Heart right ventricle (tissue), 16 donors: ENCODE measurements at regions not wholly inside any gene's neighbourhood (a gene's known extent, or its start where the extent isn't known, plus 50 kb on each side); places are given as distances from the start of the nearest gene placed in this dataset.

Source experiments
- ATAC-seq, 8 donors: fragments of 200-7000 bp; cut with Tn5 transposase; one replicate each; pipeline ENCODE4 v1.9.1; 2020; ENCODE audit warnings: mild to moderate bottlenecking in 8 of 8, moderate library complexity in 8 of 8, moderate number of reproducible peaks in 1 of 8
- DNase-seq, 2 donors: peaks; one replicate each; pipeline ENCODE4 v3.0.0-alpha.2; 2020
- H3K27ac ChIP-seq, 10 donors: fragments of 200-600 bp; sonication (generic) in 2 of 10; one replicate each; pipeline versions ENCODE4 v1.5.0 to v1.8.0; 2020 to 2022; ENCODE audit warnings: mild to moderate bottlenecking in 3 of 10
- H3K27me3 ChIP-seq, 7 donors: fragments of 200-600 bp; one replicate each; pipeline ENCODE4 v1.8.0; 2021 to 2022; ENCODE audit warnings: mild to moderate bottlenecking in 2 of 7
- H3K36me3 ChIP-seq, 9 donors: fragments of 200-600 bp; sonication (generic) in 1 of 9; one replicate each; pipeline versions ENCODE4 v1.5.0 to v1.8.0; 2020 to 2022; ENCODE audit warnings: mild to moderate bottlenecking in 2 of 9
- H3K4me1 ChIP-seq, 9 donors: fragments of 200-600 bp; sonication (generic) in 1 of 9; one replicate each; pipeline versions ENCODE4 v1.5.0 to v1.8.0; 2020 to 2022; ENCODE audit warnings: mild to moderate bottlenecking in 4 of 9
- H3K4me3 ChIP-seq, 10 donors: fragments of 200-600 bp; sonication (generic) in 2 of 10; one replicate each; pipeline versions ENCODE4 v1.5.0 to v1.8.0; 2020 to 2022; ENCODE audit warnings: mild to moderate bottlenecking in 7 of 10, moderate library complexity in 2 of 10
- H3K9me3 ChIP-seq, 11 donors: fragments of 200-600 bp in 10 of 11; sonication (generic) in 2 of 11; one replicate each; pipeline versions ENCODE4 v1.5.0 to v1.8.0; 2013 to 2022; ENCODE audit warnings: mild to moderate bottlenecking in 2 of 11, control low read depth in 1 of 11, moderate library complexity in 1 of 11
- CTCF ChIP-seq, 9 donors: fragments of 200-600 bp; sonication (generic) in 2 of 9; IDR thresholded peaks; one replicate each; pipeline versions ENCODE4 v1.5.0 to v1.8.0; 2021 to 2022; ENCODE audit warnings: antibody characterized with exemption in 9 of 9, mild to moderate bottlenecking in 5 of 9, moderate library complexity in 1 of 9
- WGBS, 2 donors: extraction: QIAGEN DNeasy Blood & Tissue Kit; methylation state at CpG; one replicate each; pipeline ENCODE4 v1.1.7; 2013; ENCODE audit warnings: inconsistent platforms in 1 of 2; 5-methylcytosine and 5-hydroxymethylcytosine counted together
- intact Hi-C, 10 donors: fragments of 100-400 bp; cut with DNase I; formaldehyde crosslinking; loops; one replicate each; pipeline versions ENCODE4 v1.11.1 to v1.14.2; 2022
- donor health status: Arrhythmogenic right ventricular cardiomyopathy.
- donor health status: ischemic (EF 13 %, LVEDD 7.1; RV severe dilation, severe dysfunction).
- donor health status: healthy with polysubstance abuse.
- donor health status: DM: no; HTN: yes; CAD: no.
- donor health status: DM: no; HTN: no; CAD: no.
- donor health status: ischemic (EF 25% LVEDD 6.9; RV normal size, moderate dysfunction).
- donor health status: ischemic (EF 25% LVEDD 5.7; RV mildly dilated, moderate dysfunction).
- donor health status: healthy.
- donor health status: DM: yes; HTN: yes; CAD: no.
- donor health status: Ischemic cardiomyopathy.
- donor health status: ischemic (EF 35%, LVEDD 5.7; RV mildly dilated, moderate dysfunction).
- donor health status: nonischemic (EF 11% LVEDD 7.7; RV severe dilation, severe dysfunction).
- donor health status: DM: yes; HTN: yes; CAD: no.
- donor health status: PGD.
- donor health status: ischemic (EF 29% LVEDD 5.4; RV normal size, mild dysfunction).
- donor health status: nonischemic (EF 23%, LVEDD 6.1; RV moderate dilation, normal function).

- DNase-seq, result no peak
- no peak for TF ChIP-seq CTCF (IDR thresholded peaks at IDR 0.05)
- Histone ChIP-seq H3K4me3 (no peak overlapping the region), H3K27ac (no peak overlapping the region), H3K36me3 (no peaks in the 10 kb centered on the region), H3K9me3 (peaks cover 0 to 19% (median 0%) of the 10 kb centered on the region in 11 donors), H3K27me3 (no peaks in the 10 kb centered on the region), H3K4me1 (no peaks in the 10 kb centered on the region)
- 52 to 67% methylated on average over 5 of the region's 5 CpGs for WGBS, 2 donors
- ATAC-seq, result no peak
- intact Hi-C loops, result no loop called here
Measured at GRCh38 chr11:23846902-23847422, 649.9 kb upstream of the LUZP2 start.

- no peaks in the 10 kb centered on the region for H3K36me3 ChIP-seq
- intact Hi-C loops, result no loop called here
- H3K27ac ChIP-seq, result no peak overlapping the region
- DNase-seq (no peak), ATAC-seq (no peak)
- H3K27me3 ChIP-seq, result no peaks in the 10 kb centered on the region
- no peaks in the 10 kb centered on the region for H3K4me1 ChIP-seq
- no peaks in the 10 kb centered on the region for H3K9me3 ChIP-seq
- H3K4me3 ChIP-seq, result no peak overlapping the region
- TF ChIP-seq CTCF (IDR thresholded peaks at IDR 0.05), result no peak
- 57 to 64% methylated on average over 1 of the region's 1 CpG for WGBS, 2 donors
Measured at GRCh38 chr11:23851216-23851615, 645.6 kb upstream of the LUZP2 start.

GRCh38 chr11:23856654-23857053 is 640.2 kb upstream of the LUZP2 start:
- ATAC-seq, result no peak

GRCh38 chr11:23859087-23859486 is 637.8 kb upstream of the LUZP2 start:
- Histone ChIP-seq H3K36me3 (no peaks in the 10 kb centered on the region), H3K4me1 (no peaks in the 10 kb centered on the region), H3K27me3 (no peaks in the 10 kb centered on the region), H3K4me3 (no peak overlapping the region), H3K9me3 (no peaks in the 10 kb centered on the region), H3K27ac (no peak overlapping the region)
- intact Hi-C loops, result no loop called here
- DNase-seq (no peak), ATAC-seq (no peak)
- TF ChIP-seq CTCF (IDR thresholded peaks at IDR 0.05), result no peak

More at GRCh38 chr11:23856654-23857053, 640.2 kb upstream of the LUZP2 start:
- Histone ChIP-seq H3K27me3 (no peaks in the 10 kb centered on the region), H3K27ac (no peak overlapping the region), H3K4me1 (no peaks in the 10 kb centered on the region), H3K9me3 (no peaks in the 10 kb centered on the region), H3K36me3 (no peaks in the 10 kb centered on the region), H3K4me3 (no peak overlapping the region)
- no peak for TF ChIP-seq CTCF (IDR thresholded peaks at IDR 0.05)
- no peak for DNase-seq
- 62 to 70% methylated on average over 1 of the region's 1 CpG for WGBS, 2 donors
- intact Hi-C loops, result no loop called here
